Panc1 (cell line): ENCODE measurements at regions not wholly inside any gene's neighbourhood (a gene's known extent, or its start where the extent isn't known, plus 50 kb on each side); places are given as distances from the start of the nearest gene placed in this dataset.
"Not testable (repeated sequence)": the region's sequence is repeated elsewhere in the genome, so short reads cannot be mapped to it uniquely, and the experiment has no call there.

Experiments
- ATAC-seq: fragments of 200-7000 bp; cut with Tn5 transposase; 2 replicates; pipeline ENCODE4 v1.9.1; 2020; ENCODE audit warnings: mild to moderate bottlenecking, moderate library complexity
- BruUV-seq: library from RNA; stranded (reverse); fragments of 400-500 nt; replicated peaks from 2 replicates; lab custom pipeline; 2021; lab: Mats Ljungman, UMichigan
- CTCF ChIA-PET: fragments of 300-600 bp; sonication (Branson Sonifier 250); formaldehyde crosslinking; loops from one replicate; lab custom pipeline; 2022; ENCODE audit warnings: antibody characterized with exemption; lab: Charles Lee
- POLR2A ChIA-PET: fragments of 300-600 bp; sonication (Branson Sonifier 250); formaldehyde crosslinking; loops from one replicate; lab custom pipeline; 2022; ENCODE audit warnings: antibody characterized with exemption; lab: Charles Lee
- DNase-seq: peaks from one replicate; pipeline ENCODE4 v3.0.0-alpha.2; 2010; ENCODE audit warnings: low read depth, low spot score
- H3K27ac ChIP-seq: 2 replicates; pipeline ENCODE4 v1.5.1; 2011; ENCODE audit warnings: mild to moderate bottlenecking, low read length, inconsistent platforms
- H3K27me3 ChIP-seq: fragments of 200-500 bp; sonication (Bioruptor generic); 2 replicates; pipeline ENCODE4 v1.6.0; 2014; ENCODE audit warnings: low read length, inconsistent platforms; ENCODE audit not compliant: control insufficient read depth, insufficient read depth
- H3K36me3 ChIP-seq: fragments of 200-500 bp; sonication (Bioruptor generic); 2 replicates; pipeline ENCODE4 v1.5.1; 2014; ENCODE audit warnings: inconsistent platforms, mild to moderate bottlenecking, low read length, moderate library complexity; ENCODE audit not compliant: control insufficient read depth, insufficient read depth
- H3K4me1 ChIP-seq: 2 replicates; pipeline ENCODE4 v1.5.1; 2011; ENCODE audit warnings: inconsistent platforms, mild to moderate bottlenecking, low read length, moderate library complexity; ENCODE audit not compliant: control insufficient read depth, insufficient read depth
- H3K4me3 ChIP-seq, 2 experiments: 2 replicates each; pipeline ENCODE4 v1.5.1; 2011 to 2012; ENCODE audit warnings: low read depth in 2 of 2, low read length in 2 of 2, mild to moderate bottlenecking in 2 of 2, inconsistent platforms in 1 of 2, moderate library complexity in 1 of 2
- H3K9me3 ChIP-seq: fragments of 200-500 bp; sonication (Bioruptor generic); 2 replicates; pipeline ENCODE4 v1.5.1; 2014; ENCODE audit warnings: low read depth, mild to moderate bottlenecking, inconsistent platforms, low read length, moderate library complexity; ENCODE audit not compliant: control insufficient read depth, insufficient read depth
- CTCF ChIP-seq: fragments of 450-650 bp; IDR thresholded peaks from 2 replicates; pipeline ENCODE4 v1.5.1; 2017; ENCODE audit warnings: mild to moderate bottlenecking
- POLR2AphosphoS5 ChIP-seq: IDR thresholded peaks from 2 replicates; pipeline ENCODE4 v1.6.1; 2012; ENCODE audit warnings: mild to moderate bottlenecking, low read depth, low read length, moderate library complexity
- REST ChIP-seq, 2 experiments: IDR thresholded peaks; 2 replicates each; pipeline ENCODE4 v1.6.1; 2011 to 2012; ENCODE audit warnings: low read depth in 2 of 2, control low read depth in 1 of 2, low read length in 1 of 2, mild to moderate bottlenecking in 1 of 2, moderate library complexity in 1 of 2; ENCODE audit not compliant: insufficient read depth in 1 of 2
- SIN3A ChIP-seq: IDR thresholded peaks from 2 replicates; pipeline ENCODE4 v1.6.1; 2012; ENCODE audit warnings: low read depth, mild to moderate bottlenecking, low read length, moderate library complexity, borderline replicate concordance; ENCODE audit not compliant: insufficient read depth
- TCF7L2 ChIP-seq: IDR thresholded peaks from 2 replicates; pipeline ENCODE4 v1.6.1; 2011; ENCODE audit warnings: mild to moderate bottlenecking, low read depth, low read length, inconsistent platforms
- in situ Hi-C: cut with HindIII; loops from 2 replicates; pipeline ENCODE4 v1.10.0; 2016; ENCODE audit warnings: low sequenced_read_pairs, low pct_unique_long_range_greater_than_20kb
- intact Hi-C: fragments of 100-400 bp; cut with micrococcal nuclease; formaldehyde crosslinking; loops from one replicate; pipeline ENCODE4 v1.10.0; 2022; ENCODE audit not compliant: unreplicated experiment

DNA sequence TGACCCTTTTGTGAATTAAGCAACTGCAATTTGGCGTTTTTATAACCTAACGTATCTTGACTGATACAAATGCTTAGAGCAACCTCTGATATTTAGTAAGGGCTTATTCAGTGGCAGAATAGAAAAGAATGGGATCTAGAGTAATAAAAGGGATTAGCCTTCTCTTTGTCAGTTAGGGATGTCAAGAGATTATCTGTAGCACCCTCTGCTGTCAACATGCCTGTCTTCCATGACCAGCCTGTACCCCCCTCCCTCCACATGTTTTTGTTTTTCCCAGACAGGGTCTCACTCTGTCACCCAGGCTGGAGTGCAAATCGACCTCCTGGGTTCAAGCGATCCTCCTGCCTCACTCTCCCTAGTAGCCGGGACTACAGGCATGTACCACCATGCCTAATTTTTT lies 198.1 kb downstream of the NPIPA7 start:
- DNase-seq, H3K27me3 ChIP-seq, H3K9me3 ChIP-seq, H3K4me3 ChIP-seq, H3K36me3 ChIP-seq, POLR2A ChIA-PET, in situ Hi-C loops, H3K4me1 ChIP-seq, BruUV-seq, ATAC-seq, H3K27ac ChIP-seq, intact Hi-C loops, CTCF ChIA-PET: not testable (repeated sequence)
- TF ChIP-seq CTCF = peak; percentile 34; the same call in 1 of the 2 replicates

GRCh38 chr16:16578701-16579100 lies 199.8 kb downstream of the NPIPA7 start:
- ATAC-seq (no peak), DNase-seq (no peak)
- POLR2A ChIA-PET = no interaction called here
- no TSS peak for BruUV-seq
- Histone ChIP-seq H3K4me1 (no peaks in the 10 kb centered on the region), H3K4me3 (no peak overlapping the region), H3K36me3 (no peaks in the 10 kb centered on the region), H3K27me3 (no peaks in the 10 kb centered on the region), H3K27ac (no peak overlapping the region), H3K9me3 (no peaks in the 10 kb centered on the region)
- CTCF ChIA-PET = no interaction called here
- in situ Hi-C loops = no loop called here
- no peak for TF ChIP-seq TCF7L2
- TF ChIP-seq CTCF = no peak
- TF ChIP-seq POLR2AphosphoS5 = no peak
- no peak for TF ChIP-seq REST (IDR thresholded peaks at IDR 0.05; ENCODE audit: insufficient read depth in 1 of 2, low read depth in 2 of 2, low read length in 1 of 2)
- no peak for TF ChIP-seq SIN3A
- intact Hi-C loops = no loop called here

GRCh38 chr16:16582916-16583315 lies 204.0 kb downstream of the NPIPA7 start:
- H3K27me3 ChIP-seq, H3K36me3 ChIP-seq, intact Hi-C loops, H3K27ac ChIP-seq, ATAC-seq, CTCF ChIA-PET, H3K4me1 ChIP-seq, H3K4me3 ChIP-seq, POLR2A ChIA-PET, in situ Hi-C loops, H3K9me3 ChIP-seq, BruUV-seq, DNase-seq: not testable (repeated sequence)

DNA sequence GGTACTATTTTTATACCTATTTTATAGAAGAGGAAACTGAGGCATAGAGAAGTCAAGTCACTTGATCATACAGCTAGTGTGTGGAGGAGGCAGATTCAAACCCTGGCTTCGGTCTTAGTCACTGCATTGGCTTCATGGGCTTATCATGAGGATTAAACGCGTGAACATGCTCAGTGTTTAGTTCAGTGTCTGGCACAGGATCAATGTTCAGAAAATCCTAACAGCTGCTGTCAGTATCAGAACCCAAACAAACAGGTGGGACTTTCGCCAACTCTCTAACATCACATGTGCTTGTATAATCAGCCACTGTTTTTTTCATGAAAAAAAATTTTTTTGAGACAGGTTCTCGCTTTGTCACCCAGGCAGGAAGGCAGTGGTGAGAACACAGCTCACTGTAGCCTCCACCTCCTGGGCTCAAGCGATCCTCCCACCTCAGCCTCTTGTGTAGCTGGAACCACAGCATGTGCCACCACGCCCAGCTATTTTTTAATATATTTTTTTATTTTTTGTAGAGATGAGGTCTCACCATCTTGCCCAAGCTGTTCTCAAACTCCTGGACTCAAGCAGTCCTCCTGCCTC lies 207.2 kb downstream of the NPIPA7 start:
- CTCF ChIA-PET, in situ Hi-C loops, ATAC-seq: not testable (repeated sequence)

DNA sequence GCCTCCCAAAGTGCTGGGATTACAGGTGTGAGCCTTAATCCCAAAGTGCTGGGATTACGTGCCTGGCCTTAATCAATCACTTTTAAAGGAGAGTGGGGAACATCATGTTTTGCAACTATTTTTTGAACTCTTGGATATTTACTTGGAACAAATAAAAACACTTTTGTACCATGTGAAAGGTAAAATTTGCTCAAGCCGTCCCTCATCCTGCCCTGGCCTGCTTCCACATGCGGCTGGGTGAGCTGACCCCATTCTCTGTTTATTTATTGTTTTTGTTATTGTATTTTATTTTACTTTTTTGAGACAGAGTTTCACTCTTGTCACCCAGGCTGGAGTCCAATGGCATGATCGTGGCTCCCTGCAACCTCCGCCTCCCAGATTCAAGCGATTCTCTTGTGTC lies 208.0 kb downstream of the NPIPA7 start:
- ATAC-seq, intact Hi-C loops, H3K4me3 ChIP-seq, in situ Hi-C loops, H3K4me1 ChIP-seq, BruUV-seq, H3K9me3 ChIP-seq, H3K27me3 ChIP-seq, CTCF ChIA-PET, POLR2A ChIA-PET, DNase-seq, H3K36me3 ChIP-seq, H3K27ac ChIP-seq: not testable (repeated sequence)

More for the DNA sequence above, 207.2 kb downstream of the NPIPA7 start:
- intact Hi-C loops, POLR2A ChIA-PET, H3K27me3 ChIP-seq, DNase-seq, H3K4me1 ChIP-seq, BruUV-seq, H3K4me3 ChIP-seq, H3K27ac ChIP-seq, H3K9me3 ChIP-seq, H3K36me3 ChIP-seq: not testable (repeated sequence)
